DND-41 (cell line): ENCODE measurements at regions not wholly inside any gene's neighbourhood (a gene's known extent, or its start where the extent isn't known, plus 50 kb on each side); places are given as distances from the start of the nearest gene placed in this dataset.

Source experiments
- ATAC-seq: fragments of 200-7000 bp; cut with Tn5 transposase; 3 replicates; pipeline ENCODE4 v1.9.1; 2021; ENCODE audit warnings: low read depth; ENCODE audit not compliant: insufficient read depth
- DNase-seq: peaks from one replicate; pipeline ENCODE4 v3.0.0-alpha.2; 2020
- H2AFZ ChIP-seq: 2 replicates; pipeline ENCODE4 v1.6.0; 2012; ENCODE audit warnings: low read depth, low read length
- H3K27ac ChIP-seq: 2 replicates; pipeline ENCODE4 v1.5.1; 2012; ENCODE audit warnings: low read length, inconsistent platforms
- H3K27me3 ChIP-seq: fragments of 200-600 bp; sonication (generic); 2 replicates; pipeline ENCODE4 v1.6.0; 2012; ENCODE audit warnings: low read length, mild to moderate bottlenecking, inconsistent platforms; ENCODE audit not compliant: insufficient read depth, poor library complexity
- H3K36me3 ChIP-seq: 2 replicates; pipeline ENCODE4 v1.5.1; 2012; ENCODE audit warnings: low read length, inconsistent platforms; ENCODE audit not compliant: insufficient read depth
- H3K4me1 ChIP-seq: 2 replicates; pipeline ENCODE4 v1.5.1; 2012; ENCODE audit warnings: mild to moderate bottlenecking, low read length; ENCODE audit not compliant: insufficient read depth
- H3K4me2 ChIP-seq: 2 replicates; pipeline ENCODE4 v1.6.0; 2012; ENCODE audit warnings: mild to moderate bottlenecking, moderate library complexity, low read length, inconsistent platforms; ENCODE audit not compliant: insufficient read depth
- H3K4me3 ChIP-seq, 2 experiments: fragments of 200-600 bp in 1 of 2; shearing (Covaris generic) in 1 of 2; 2 replicates each; pipeline ENCODE4 v1.5.1; 2012 to 2016; ENCODE audit warnings: inconsistent platforms in 2 of 2, low read length in 2 of 2, mild to moderate bottlenecking in 2 of 2, low read depth in 1 of 2, moderate library complexity in 1 of 2
- H3K79me2 ChIP-seq: 2 replicates; pipeline ENCODE4 v1.6.0; 2012; ENCODE audit warnings: low read length, inconsistent platforms; ENCODE audit not compliant: insufficient read depth
- H3K9ac ChIP-seq: 2 replicates; pipeline ENCODE4 v1.6.0; 2012; ENCODE audit warnings: low read depth, mild to moderate bottlenecking, inconsistent platforms, low read length, moderate library complexity
- H3K9me3 ChIP-seq: 2 replicates; pipeline ENCODE4 v1.5.1; 2012; ENCODE audit warnings: low read length, moderate library complexity, mild to moderate bottlenecking, inconsistent platforms; ENCODE audit not compliant: insufficient read depth, severe bottlenecking
- H4K20me1 ChIP-seq: 2 replicates; pipeline ENCODE4 v1.6.0; 2012; ENCODE audit warnings: low read length; ENCODE audit not compliant: insufficient read depth
- CTCF ChIP-seq: IDR thresholded peaks from 2 replicates; pipeline ENCODE4 v1.5.1; 2012; ENCODE audit warnings: borderline replicate concordance, low read length, moderate library complexity, mild to moderate bottlenecking; ENCODE audit not compliant: poor library complexity, severe bottlenecking; ENCODE audit errors: extremely low read depth
- EZH2 ChIP-seq: IDR thresholded peaks from 3 replicates; pipeline ENCODE4 v1.6.1; 2012; ENCODE audit warnings: borderline replicate concordance, low read depth, mild to moderate bottlenecking, moderate library complexity, low read length, inconsistent platforms; ENCODE audit not compliant: severe bottlenecking

GRCh38 chr6:40893021-40893420 lies 146.0 kb downstream of the UNC5CL start:
- no peak for DNase-seq
- Histone ChIP-seq H3K4me1 (no peaks in the 10 kb centered on the region), H3K27me3 (peaks cover 11% of the 10 kb centered on the region), H3K9me3 (no peaks in the 10 kb centered on the region), H3K4me2 (no peak overlapping the region), H2AFZ (no peak overlapping the region), H4K20me1 (0 out of 2 replicates have a peak, but pooled peaks cover 3% of the 10 kb centered on the region), H3K9ac (no peak overlapping the region), H3K4me3 (no peak overlapping the region), H3K36me3 (no peaks in the 10 kb centered on the region), H3K27ac (no peak overlapping the region), H3K79me2 (no peaks in the 10 kb centered on the region)
- no peak for ATAC-seq
- no peak for TF ChIP-seq CTCF
- TF ChIP-seq EZH2: no peak

- 0 out of 2 replicates have a peak, but pooled peaks cover 3% of the 10 kb centered on the region for H4K20me1 ChIP-seq
- H3K27ac ChIP-seq: no peak overlapping the region
- H3K9ac ChIP-seq: no peak overlapping the region
- no peak for ATAC-seq
- no peaks in the 10 kb centered on the region for H3K36me3 ChIP-seq
- H3K27me3 ChIP-seq: peaks cover 11% of the 10 kb centered on the region
- DNase-seq: no peak
- no peak overlapping the region for H3K4me3 ChIP-seq
- no peak overlapping the region for H2AFZ ChIP-seq
- no peaks in the 10 kb centered on the region for H3K79me2 ChIP-seq
- H3K4me2 ChIP-seq: no peak overlapping the region
- TF ChIP-seq CTCF (no peak), EZH2 (no peak)
- H3K4me1 ChIP-seq: no peaks in the 10 kb centered on the region
- no peaks in the 10 kb centered on the region for H3K9me3 ChIP-seq
Observed at GRCh38 chr6:40892223-40892622, 146.8 kb downstream of the UNC5CL start.

- H3K9ac ChIP-seq: no peak overlapping the region
- no peaks in the 10 kb centered on the region for H3K9me3 ChIP-seq
- no peaks in the 10 kb centered on the region for H3K79me2 ChIP-seq
- TF ChIP-seq EZH2 (no peak), CTCF (no peak)
- H3K4me2 ChIP-seq: no peak overlapping the region
- no peak for DNase-seq
- H3K27ac ChIP-seq: no peak overlapping the region
- H3K27me3 ChIP-seq: peaks cover 11% of the 10 kb centered on the region
- H3K4me1 ChIP-seq: no peaks in the 10 kb centered on the region
- H4K20me1 ChIP-seq: 0 out of 2 replicates have a peak, but pooled peaks cover 3% of the 10 kb centered on the region
- H3K36me3 ChIP-seq: no peaks in the 10 kb centered on the region
- ATAC-seq: no peak
- no peak overlapping the region for H2AFZ ChIP-seq
- no peak overlapping the region for H3K4me3 ChIP-seq
Observed at GRCh38 chr6:40891686-40892085, 147.3 kb downstream of the UNC5CL start.

GRCh38 chr6:40891131-40891530 lies 147.9 kb downstream of the UNC5CL start:
- Histone ChIP-seq H3K4me2 (no peak overlapping the region), H3K27me3 (peaks cover 11% of the 10 kb centered on the region), H3K9me3 (no peaks in the 10 kb centered on the region), H3K27ac (no peak overlapping the region), H3K4me3 (no peak overlapping the region), H3K9ac (no peak overlapping the region), H3K79me2 (no peaks in the 10 kb centered on the region), H3K36me3 (no peaks in the 10 kb centered on the region), H2AFZ (no peak overlapping the region), H4K20me1 (0 out of 2 replicates have a peak, but pooled peaks cover 3% of the 10 kb centered on the region), H3K4me1 (no peaks in the 10 kb centered on the region)
- no peak for TF ChIP-seq EZH2
- TF ChIP-seq CTCF: no peak
- DNase-seq (no peak), ATAC-seq (no peak)
